Gastroesophageal sphincter (tissue), 3 donors: ENCODE measurements at regions not wholly inside any gene's neighbourhood (a gene's known extent, or its start where the extent isn't known, plus 50 kb on each side); places are given as distances from the start of the nearest gene placed in this dataset.

Experiments
- CTCF ChIP-seq, 4 experiments: fragments of 200-600 bp in 2 of 4; fragments of 450-650 bp in 2 of 4; sonication (generic) in 1 of 4; IDR thresholded peaks; one replicate each; pipeline ENCODE4 v1.5.1; 2017 to 2019; ENCODE audit warnings: antibody characterized with exemption in 4 of 4, mild to moderate bottlenecking in 2 of 4, moderate library complexity in 2 of 4
- POLR2AphosphoS5 ChIP-seq: sonication (generic); formaldehyde crosslinking; IDR thresholded peaks from one replicate; pipeline ENCODE4 v1.6.1; 2017; ENCODE audit warnings: antibody characterized with exemption

- TF ChIP-seq CTCF (IDR thresholded peaks at IDR 0.05) (no peak), POLR2AphosphoS5 (no peak)
These were observed 89.3 kb upstream of the PLEKHM1 start for GRCh38 chr17:45579529-45580495.
